HCT116 (cell line): ENCODE measurements at regions not wholly inside any gene's neighbourhood (a gene's known extent, or its start where the extent isn't known, plus 50 kb on each side); places are given as distances from the start of the nearest gene placed in this dataset.

Source experiments
- ATAC-seq: fragments of 200-7000 bp; cut with Tn5 transposase; 2 replicates; pipeline ENCODE4 v1.9.1; 2020; ENCODE audit warnings: mild to moderate bottlenecking, moderate library complexity
- BruUV-seq: library from RNA; stranded (reverse); fragments of 400-500 nt; replicated peaks from 2 replicates; lab custom pipeline; 2021; lab: Mats Ljungman, UMichigan
- CTCF ChIA-PET: fragments of 300-600 bp; sonication (Branson Sonifier 250); formaldehyde crosslinking; loops from one replicate; lab custom pipeline; 2021; ENCODE audit warnings: antibody characterized with exemption; lab: Charles Lee
- POLR2A ChIA-PET: fragments of 300-600, 350-600 bp; sonication (Branson Sonifier 250); formaldehyde crosslinking; loops from one replicate; lab custom pipeline; 2021; ENCODE audit warnings: antibody characterized with exemption; lab: Charles Lee
- RAD21 ChIA-PET, 2 experiments: fragments of 300-600 bp; sonication (Branson Sonifier 250); formaldehyde crosslinking; loops; one replicate each; lab custom pipeline; 2023; ENCODE audit warnings: low total read pairs in 2 of 2; ENCODE audit not compliant: uncharacterized antibody in 2 of 2, unreplicated experiment in 2 of 2, low non-redundant PET in 1 of 2; lab: Charles Lee
- DNase-seq: peaks from one replicate; pipeline ENCODE4 v3.0.0-alpha.2; 2010; ENCODE audit warnings: low read depth, low spot score
- H2AFZ ChIP-seq: fragments of 200-600 bp; shearing (Covaris generic), sonication (generic); 2 replicates; pipeline ENCODE4 v1.6.1; 2017; ENCODE audit warnings: low read depth, mixed run types, mixed read lengths, antibody characterized with exemption, low read length; ENCODE audit not compliant: poor library complexity, severe bottlenecking
- H3K27ac ChIP-seq: 2 replicates; pipeline ENCODE4 v1.5.1; 2012; ENCODE audit warnings: low read depth, low read length
- H3K27me3 ChIP-seq: fragments of 200-600 bp; sonication (generic); 2 replicates; pipeline ENCODE4 v1.6.1; 2016; ENCODE audit warnings: mixed run types, low read length, mixed read lengths; ENCODE audit not compliant: insufficient read depth
- H3K36me3 ChIP-seq, 2 experiments: fragments of 200-500 bp in 1 of 2; fragments of 200-600 bp in 1 of 2; sonication (Bioruptor generic) in 1 of 2; sonication (generic) in 1 of 2; 2 replicates each; pipeline versions ENCODE4 v1.5.1 to v1.6.1; 2014 to 2016; ENCODE audit warnings: low read length in 2 of 2, inconsistent platforms in 1 of 2, mixed read lengths in 1 of 2, mixed run types in 1 of 2; ENCODE audit not compliant: insufficient read depth in 2 of 2, control insufficient read depth in 1 of 2
- H3K4me1 ChIP-seq, 2 experiments: fragments of 200-600 bp in 1 of 2; sonication (generic) in 1 of 2; 2 replicates each; pipeline versions ENCODE4 v1.5.1 to v1.6.1; 2012 to 2017; ENCODE audit warnings: low read length in 2 of 2, inconsistent platforms in 1 of 2, mild to moderate bottlenecking in 1 of 2, mixed read lengths in 1 of 2, mixed run types in 1 of 2, moderate library complexity in 1 of 2; ENCODE audit not compliant: insufficient read depth in 2 of 2, control insufficient read depth in 1 of 2
- H3K4me2 ChIP-seq: fragments of 200-600 bp; sonication (generic); 2 replicates; pipeline ENCODE4 v1.6.1; 2017; ENCODE audit warnings: mixed run types, low read length, mixed read lengths
- H3K4me3 ChIP-seq, 2 experiments: fragments of 200-600 bp in 1 of 2; sonication (generic) in 1 of 2; replicated peaks in 1 of 2; 2 replicates each; pipeline ENCODE4 v1.5.1; 2011 to 2016; ENCODE audit warnings: low read length in 2 of 2, control low read depth in 1 of 2, low read depth in 1 of 2, mild to moderate bottlenecking in 1 of 2, mixed read lengths in 1 of 2, mixed run types in 1 of 2
- H3K79me2 ChIP-seq: fragments of 200-600 bp; sonication (generic); 2 replicates; pipeline ENCODE4 v1.6.1; 2017; ENCODE audit warnings: mild to moderate bottlenecking, mixed run types, low read length, moderate library complexity, mixed read lengths; ENCODE audit not compliant: insufficient read depth
- H3K9ac ChIP-seq: fragments of 200-600 bp; sonication (generic); 2 replicates; pipeline ENCODE4 v1.6.1; 2016; ENCODE audit warnings: low read length, mixed read lengths
- H3K9me2 ChIP-seq: fragments of 200-600 bp; sonication (generic), shearing (Covaris generic); 2 replicates; pipeline ENCODE4 v1.6.1; 2017; ENCODE audit warnings: mixed run types, mild to moderate bottlenecking, moderate library complexity; ENCODE audit not compliant: insufficient read depth
- H3K9me3 ChIP-seq, 2 experiments: fragments of 200-500 bp in 1 of 2; fragments of 200-600 bp in 1 of 2; sonication (Bioruptor generic) in 1 of 2; sonication (generic) in 1 of 2; 2 replicates each; pipeline ENCODE4 v1.6.1; 2014 to 2017; ENCODE audit warnings: low read length in 2 of 2, mixed read lengths in 2 of 2, inconsistent platforms in 1 of 2, low read depth in 1 of 2, mild to moderate bottlenecking in 1 of 2, mixed run types in 1 of 2, moderate library complexity in 1 of 2; ENCODE audit not compliant: control insufficient read depth in 1 of 2, insufficient read depth in 1 of 2
- H4K20me1 ChIP-seq: fragments of 200-600 bp; sonication (generic), shearing (Covaris generic); 2 replicates; pipeline ENCODE4 v1.6.1; 2017; ENCODE audit warnings: mixed run types, mild to moderate bottlenecking, moderate library complexity; ENCODE audit not compliant: insufficient read depth
- CTCF ChIP-seq, 3 experiments: fragments of 200-600 bp in 1 of 3; sonication (generic) in 1 of 3; IDR thresholded peaks in 2 of 3; conservative IDR thresholded peaks in 1 of 3; 2 replicates each; pipeline ENCODE4 v1.5.1; 2012 to 2017; ENCODE audit warnings: low read depth in 2 of 3, low read length in 2 of 3, antibody characterized with exemption in 1 of 3, borderline replicate concordance in 1 of 3, control low read depth in 1 of 3, mild to moderate bottlenecking in 1 of 3, mixed read lengths in 1 of 3, mixed run types in 1 of 3, moderate library complexity in 1 of 3; ENCODE audit not compliant: insufficient read depth in 1 of 3
- ELF1 ChIP-seq: IDR thresholded peaks from 2 replicates; pipeline ENCODE4 v1.6.1; 2012; ENCODE audit warnings: low read depth, borderline replicate concordance
- JUND ChIP-seq: IDR thresholded peaks from 2 replicates; pipeline ENCODE4 v1.6.1; 2012
- POLR2A ChIP-seq: IDR thresholded peaks from 2 replicates; pipeline ENCODE4 v1.7.0; 2011; ENCODE audit warnings: borderline replicate concordance; ENCODE audit not compliant: insufficient read depth, insufficient read length; ENCODE audit errors: extremely low read depth
- YY1 ChIP-seq: IDR thresholded peaks from 2 replicates; pipeline ENCODE4 v1.6.1; 2011; ENCODE audit warnings: low read length, low read depth, moderate library complexity, mild to moderate bottlenecking; ENCODE audit not compliant: insufficient replicate concordance; ENCODE audit errors: extremely low read depth
- ZBTB33 ChIP-seq: IDR thresholded peaks from 2 replicates; pipeline ENCODE4 v1.6.1; 2011; ENCODE audit warnings: mild to moderate bottlenecking, low read length, moderate library complexity; ENCODE audit not compliant: insufficient replicate concordance; ENCODE audit errors: extremely low read depth
- ZFX ChIP-seq: fragments of 450-650 bp; IDR thresholded peaks from 2 replicates; pipeline ENCODE4 v1.6.1; 2017
- ZNF274 ChIP-seq: fragments of 200-500 bp; sonication (Bioruptor generic); IDR thresholded peaks from 2 replicates; pipeline ENCODE4 v1.6.1; 2014; ENCODE audit warnings: mild to moderate bottlenecking, low read depth, low read length, inconsistent platforms
- intact Hi-C: fragments of 100-400 bp; cut with micrococcal nuclease; formaldehyde crosslinking; loops from 2 replicates; pipeline ENCODE4 v1.10.0; 2022

DNA sequence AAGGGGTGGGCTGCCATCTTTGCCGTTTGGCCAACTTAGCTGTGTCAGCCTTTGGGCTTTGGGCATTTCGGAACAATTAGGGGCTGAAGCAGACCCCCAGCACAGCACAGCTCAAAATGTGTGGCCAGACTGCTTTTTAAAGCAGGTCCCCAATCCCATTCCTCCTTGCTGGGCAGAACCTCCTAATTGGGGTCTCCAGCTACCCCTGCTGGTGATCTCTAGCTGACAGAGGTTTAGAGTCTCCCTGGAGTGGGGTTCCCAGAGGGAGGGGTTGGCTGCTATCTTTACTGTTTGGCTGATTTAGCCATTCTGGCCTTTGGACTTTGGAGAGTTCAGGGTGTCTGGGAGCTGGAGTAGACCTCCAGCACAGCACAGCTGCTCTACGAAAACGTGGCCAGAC lies 71.5 kb upstream of the LHCGR start:
- BruUV-seq: no TSS peak
- intact Hi-C loops: no loop called here
- POLR2A ChIA-PET: no interaction called here

More for the DNA sequence above, 71.5 kb upstream of the LHCGR start:
- H3K4me2 ChIP-seq: no peak overlapping the region
- ATAC-seq (no peak), DNase-seq (no peak)
- no peak overlapping the region for H2AFZ ChIP-seq
- RAD21 ChIA-PET: no interaction called here
- no peak overlapping the region for H3K27ac ChIP-seq
- H3K9ac ChIP-seq: no peak overlapping the region
- H3K9me3 ChIP-seq: no peaks in the 10 kb centered on the region
- TF ChIP-seq ZFX (no peak), POLR2A (no peak), ZBTB33 (no peak), CTCF (IDR thresholded peaks at IDR 0.05 in 2 of 3, conservative IDR thresholded peaks at IDR 0.05 in 1 of 3; ENCODE audit: borderline replicate concordance in 1 of 3, insufficient read depth in 1 of 3, low read depth in 2 of 3, low read length in 2 of 3) (no peak), ELF1 (no peak), YY1 (no peak), JUND (no peak), ZNF274 (no peak)
- no peaks in the 10 kb centered on the region for H3K4me1 ChIP-seq
- no peaks in the 10 kb centered on the region for H4K20me1 ChIP-seq
- no peaks in the 10 kb centered on the region for H3K36me3 ChIP-seq
- CTCF ChIA-PET: no interaction called here
- no peaks in the 10 kb centered on the region for H3K9me2 ChIP-seq
- H3K27me3 ChIP-seq: peaks cover 13% of the 10 kb centered on the region; the same call in 1 of the 2 replicates
- H3K4me3 ChIP-seq: no peak overlapping the region
- no peaks in the 10 kb centered on the region for H3K79me2 ChIP-seq
